Gastrocnemius medialis (tissue), 4 donors: ENCODE measurements at regions not wholly inside any gene's neighbourhood (a gene's known extent, or its start where the extent isn't known, plus 50 kb on each side); places are given as distances from the start of the nearest gene placed in this dataset.

Experiments
- CTCF ChIP-seq, 5 experiments: fragments of 450-650 bp in 3 of 5; fragments of 200-600 bp in 2 of 5; sonication (generic) in 2 of 5; IDR thresholded peaks in 4 of 5; conservative IDR thresholded peaks in 1 of 5; 1 replicate in 4 of 5; 2 replicates in 1 of 5; pipeline ENCODE4 v1.5.1; 2016 to 2019; ENCODE audit warnings: antibody characterized with exemption in 5 of 5, mild to moderate bottlenecking in 3 of 5, moderate library complexity in 3 of 5
- POLR2A ChIP-seq, 2 donors: fragments of 450-650 bp; IDR thresholded peaks; one replicate each; pipeline ENCODE4 v1.6.1; 2017; ENCODE audit warnings: antibody characterized with exemption in 2 of 2, mild to moderate bottlenecking in 2 of 2, moderate library complexity in 2 of 2

- TF ChIP-seq POLR2A (IDR thresholded peaks at IDR 0.05) (no peak), CTCF (IDR thresholded peaks at IDR 0.05 in 4 of 5, conservative IDR thresholded peaks at IDR 0.05 in 1 of 5) (no peak)
Measured at GRCh38 chr16:26752166-26752565, 314.6 kb upstream of the C16orf82 start.
